ENCODE measurements at regions not wholly inside any gene's neighbourhood (a gene's known extent, or its start where the extent isn't known, plus 50 kb on each side); places are given as distances from the start of the nearest gene placed in this dataset.

DNA sequence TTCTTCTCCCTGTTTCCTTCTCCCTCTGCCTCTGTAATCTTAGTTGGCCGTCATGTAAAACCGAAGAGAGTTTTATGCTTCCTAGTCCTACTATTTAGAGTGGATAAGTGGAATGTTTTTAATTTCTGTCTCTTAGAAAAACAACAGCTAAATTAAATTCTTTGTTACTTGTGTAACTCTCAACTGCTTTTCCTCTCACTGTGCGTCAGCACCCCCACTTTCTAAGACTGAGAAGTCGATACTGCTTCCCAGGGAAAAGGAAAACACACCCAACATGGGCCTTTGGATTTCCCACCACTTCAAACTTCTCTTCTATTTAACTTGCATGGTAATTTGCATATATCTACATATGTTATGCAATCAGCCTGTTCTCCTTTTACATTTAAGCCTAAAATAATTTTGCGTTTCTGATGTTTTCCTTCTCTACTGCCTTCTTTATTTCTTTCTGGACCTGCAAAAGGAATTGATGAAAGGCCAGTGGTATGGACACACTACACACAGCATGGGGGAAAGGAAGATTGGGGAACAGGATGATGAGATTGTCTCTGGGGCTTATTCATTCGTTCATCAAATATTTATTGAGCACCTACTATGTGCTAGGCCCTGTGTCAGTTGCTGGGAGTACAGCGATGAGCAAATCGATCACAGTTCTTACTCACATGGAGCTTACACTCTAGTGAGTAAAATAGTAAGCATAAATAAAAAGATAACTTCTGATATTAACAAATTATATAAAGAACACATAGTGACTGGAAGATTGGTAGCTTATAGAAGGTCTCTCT is 52.5 kb upstream of the CTNNA1 start:
- no peak overlapping the region for H3K4me3 Mint-ChIP-seq (ENCODE audit: unreplicated experiment)
- H3K36me3 ChIP-seq (ENCODE audit: insufficient read depth, low read length), result no peaks in the 10 kb centered on the region
- no peaks in the 10 kb centered on the region for H3K27me3 ChIP-seq (ENCODE audit: insufficient read depth, low read length)
- no peak overlapping the region for H3K4me2 ChIP-seq (ENCODE audit: low read length)
- H3K9ac ChIP-seq (ENCODE audit: low read length), result no peak overlapping the region
- DNase-seq (ENCODE audit: low read depth) (no peak), FAIRE-seq (no peak)
- H3K4me1 Mint-ChIP-seq (ENCODE audit: low read depth, unreplicated experiment), result peaks cover 16% of the 10 kb centered on the region
- no peak overlapping the region for H3K4me3 ChIP-seq (ENCODE audit: insufficient read depth, low read depth, low read length)
- no peaks in the 10 kb centered on the region for H3K36me3 Mint-ChIP-seq (ENCODE audit: low read depth, unreplicated experiment)
- no peaks in the 10 kb centered on the region for H4K20me1 ChIP-seq (ENCODE audit: insufficient read depth, low read length)
- no peak overlapping the region for H2AFZ ChIP-seq (ENCODE audit: low read depth, low read length)
- H3K9me3 ChIP-seq (ENCODE audit: insufficient read depth, low read depth, low read length), result no peaks in the 10 kb centered on the region
- no peaks in the 10 kb centered on the region for H3K79me2 ChIP-seq (ENCODE audit: insufficient read depth, low read length)
- H3K27me3 Mint-ChIP-seq (ENCODE audit: low read depth, unreplicated experiment), result peaks cover 6% of the 10 kb centered on the region
- H3K27ac Mint-ChIP-seq (ENCODE audit: unreplicated experiment), result no peak overlapping the region
- no peak for TF ChIP-seq EZH2 (IDR thresholded peaks at IDR 0.05; ENCODE audit: insufficient read depth, low read length)
- TF ChIP-seq, protein P1, sequence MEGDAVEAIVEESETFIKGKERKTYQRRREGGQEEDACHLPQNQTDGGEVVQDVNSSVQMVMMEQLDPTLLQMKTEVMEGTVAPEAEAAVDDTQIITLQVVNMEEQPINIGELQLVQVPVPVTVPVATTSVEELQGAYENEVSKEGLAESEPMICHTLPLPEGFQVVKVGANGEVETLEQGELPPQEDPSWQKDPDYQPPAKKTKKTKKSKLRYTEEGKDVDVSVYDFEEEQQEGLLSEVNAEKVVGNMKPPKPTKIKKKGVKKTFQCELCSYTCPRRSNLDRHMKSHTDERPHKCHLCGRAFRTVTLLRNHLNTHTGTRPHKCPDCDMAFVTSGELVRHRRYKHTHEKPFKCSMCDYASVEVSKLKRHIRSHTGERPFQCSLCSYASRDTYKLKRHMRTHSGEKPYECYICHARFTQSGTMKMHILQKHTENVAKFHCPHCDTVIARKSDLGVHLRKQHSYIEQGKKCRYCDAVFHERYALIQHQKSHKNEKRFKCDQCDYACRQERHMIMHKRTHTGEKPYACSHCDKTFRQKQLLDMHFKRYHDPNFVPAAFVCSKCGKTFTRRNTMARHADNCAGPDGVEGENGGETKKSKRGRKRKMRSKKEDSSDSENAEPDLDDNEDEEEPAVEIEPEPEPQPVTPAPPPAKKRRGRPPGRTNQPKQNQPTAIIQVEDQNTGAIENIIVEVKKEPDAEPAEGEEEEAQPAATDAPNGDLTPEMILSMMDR (IDR thresholded peaks at IDR 0.05; ENCODE audit: insufficient read depth, low read depth, low read length), result no peak
- H3K27ac ChIP-seq (ENCODE audit: low read depth, low read length), result no peak overlapping the region
- no peaks in the 10 kb centered on the region for H3K9me3 Mint-ChIP-seq (ENCODE audit: unreplicated experiment)
- peaks cover 15% of the 10 kb centered on the region for H3K4me1 ChIP-seq (ENCODE audit: insufficient read depth, low read length)

DNA sequence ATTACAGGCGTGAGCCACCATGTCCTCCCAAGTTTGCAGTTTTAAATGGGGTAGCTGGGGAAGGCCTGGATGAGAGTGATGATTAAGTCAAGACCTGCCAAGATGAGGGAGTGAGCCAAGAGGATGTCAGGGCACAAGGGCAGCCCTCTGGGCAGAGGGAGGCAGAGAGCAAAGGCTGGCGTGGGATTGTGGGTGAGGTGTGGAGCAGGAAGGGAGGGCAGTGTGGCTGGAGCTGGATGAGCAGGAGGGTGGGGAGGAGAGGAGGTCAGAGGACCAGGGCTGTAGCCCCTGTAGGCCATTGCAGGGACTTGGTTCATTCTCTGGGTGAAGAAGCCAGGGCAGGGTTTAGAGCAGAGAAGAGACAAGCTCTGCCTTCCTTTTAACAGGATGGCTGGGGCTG is 53.7 kb upstream of the CTNNA1 start:
- Histone ChIP-seq H3K27ac (ENCODE audit: low read depth, low read length) (no peak overlapping the region), H3K9me3 (ENCODE audit: insufficient read depth, low read depth, low read length) (no peaks in the 10 kb centered on the region), H3K4me3 (ENCODE audit: insufficient read depth, low read depth, low read length) (no peak overlapping the region), H4K20me1 (ENCODE audit: insufficient read depth, low read length) (no peaks in the 10 kb centered on the region), H3K4me2 (ENCODE audit: low read length) (no peak overlapping the region), H3K27me3 (ENCODE audit: insufficient read depth, low read length) (no peaks in the 10 kb centered on the region), H2AFZ (ENCODE audit: low read depth, low read length) (no peak overlapping the region), H3K79me2 (ENCODE audit: insufficient read depth, low read length) (no peaks in the 10 kb centered on the region), H3K9ac (ENCODE audit: low read length) (no peak overlapping the region), H3K36me3 (ENCODE audit: insufficient read depth, low read length) (no peaks in the 10 kb centered on the region), H3K4me1 (ENCODE audit: insufficient read depth, low read length) (peaks cover 18% of the 10 kb centered on the region)
- Mint-ChIP-seq H3K27me3 (ENCODE audit: low read depth, unreplicated experiment) (peaks cover 6% of the 10 kb centered on the region), H3K4me1 (ENCODE audit: low read depth, unreplicated experiment) (peaks cover 16% of the 10 kb centered on the region), H3K27ac (ENCODE audit: unreplicated experiment) (no peak overlapping the region), H3K4me3 (ENCODE audit: unreplicated experiment) (no peak overlapping the region), H3K9me3 (ENCODE audit: unreplicated experiment) (no peaks in the 10 kb centered on the region), H3K36me3 (ENCODE audit: low read depth, unreplicated experiment) (peaks cover 2% of the 10 kb centered on the region)
- FAIRE-seq (no peak), DNase-seq (ENCODE audit: low read depth) (no peak)
- TF ChIP-seq EZH2 (IDR thresholded peaks at IDR 0.05; ENCODE audit: insufficient read depth, low read length), result no peak
- TF ChIP-seq, protein P1 (IDR thresholded peaks at IDR 0.05; ENCODE audit: insufficient read depth, low read depth, low read length), result no peak

DNA sequence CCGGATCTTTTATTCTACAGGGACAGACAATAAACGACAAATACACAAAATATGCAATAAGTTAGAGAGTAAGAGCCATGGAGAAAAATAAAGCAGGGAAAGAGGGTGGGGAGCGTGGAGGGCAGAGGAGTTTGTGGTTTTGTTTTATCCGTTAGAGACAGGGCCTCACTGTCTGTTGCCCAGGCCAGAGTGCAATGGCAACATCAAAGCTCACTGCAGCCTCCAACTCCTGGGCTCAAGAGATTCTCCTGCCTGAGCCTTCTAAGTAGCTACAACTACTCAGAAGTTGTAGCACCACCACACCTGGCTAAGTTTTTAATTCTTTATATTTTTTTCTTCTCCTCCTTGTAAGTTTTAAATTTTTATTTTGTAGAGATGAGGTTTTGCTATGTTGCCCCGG is 54.5 kb upstream of the CTNNA1 start:
- Mint-ChIP-seq H3K4me1 (ENCODE audit: low read depth, unreplicated experiment) (peaks cover 21% of the 10 kb centered on the region), H3K27me3 (ENCODE audit: low read depth, unreplicated experiment) (peaks cover 6% of the 10 kb centered on the region), H3K9me3 (ENCODE audit: unreplicated experiment) (no peaks in the 10 kb centered on the region), H3K36me3 (ENCODE audit: low read depth, unreplicated experiment) (peaks cover 2% of the 10 kb centered on the region), H3K4me3 (ENCODE audit: unreplicated experiment) (no peak overlapping the region), H3K27ac (ENCODE audit: unreplicated experiment) (peak overlapping the region; percentile 27)
- FAIRE-seq (no peak), DNase-seq (ENCODE audit: low read depth) (no peak)
- Histone ChIP-seq H3K9me3 (ENCODE audit: insufficient read depth, low read depth, low read length) (no peaks in the 10 kb centered on the region), H2AFZ (ENCODE audit: low read depth, low read length) (no peak overlapping the region), H3K4me2 (ENCODE audit: low read length) (no peak overlapping the region), H3K27me3 (ENCODE audit: insufficient read depth, low read length) (no peaks in the 10 kb centered on the region), H3K79me2 (ENCODE audit: insufficient read depth, low read length) (no peaks in the 10 kb centered on the region), H3K4me1 (ENCODE audit: insufficient read depth, low read length) (peaks cover 18% of the 10 kb centered on the region), H3K27ac (ENCODE audit: low read depth, low read length) (no peak overlapping the region), H3K4me3 (ENCODE audit: insufficient read depth, low read depth, low read length) (no peak overlapping the region), H3K9ac (ENCODE audit: low read length) (no peak overlapping the region), H3K36me3 (ENCODE audit: insufficient read depth, low read length) (no peaks in the 10 kb centered on the region), H4K20me1 (ENCODE audit: insufficient read depth, low read length) (no peaks in the 10 kb centered on the region)
- TF ChIP-seq, protein P1 (IDR thresholded peaks at IDR 0.05; ENCODE audit: insufficient read depth, low read depth, low read length), result no peak
- TF ChIP-seq EZH2 (IDR thresholded peaks at IDR 0.05; ENCODE audit: insufficient read depth, low read length), result no peak
